ENCODE measurements at regions not wholly inside any gene's neighbourhood (a gene's known extent, or its start where the extent isn't known, plus 50 kb on each side); places are given as distances from the start of the nearest gene placed in this dataset.

DNA sequence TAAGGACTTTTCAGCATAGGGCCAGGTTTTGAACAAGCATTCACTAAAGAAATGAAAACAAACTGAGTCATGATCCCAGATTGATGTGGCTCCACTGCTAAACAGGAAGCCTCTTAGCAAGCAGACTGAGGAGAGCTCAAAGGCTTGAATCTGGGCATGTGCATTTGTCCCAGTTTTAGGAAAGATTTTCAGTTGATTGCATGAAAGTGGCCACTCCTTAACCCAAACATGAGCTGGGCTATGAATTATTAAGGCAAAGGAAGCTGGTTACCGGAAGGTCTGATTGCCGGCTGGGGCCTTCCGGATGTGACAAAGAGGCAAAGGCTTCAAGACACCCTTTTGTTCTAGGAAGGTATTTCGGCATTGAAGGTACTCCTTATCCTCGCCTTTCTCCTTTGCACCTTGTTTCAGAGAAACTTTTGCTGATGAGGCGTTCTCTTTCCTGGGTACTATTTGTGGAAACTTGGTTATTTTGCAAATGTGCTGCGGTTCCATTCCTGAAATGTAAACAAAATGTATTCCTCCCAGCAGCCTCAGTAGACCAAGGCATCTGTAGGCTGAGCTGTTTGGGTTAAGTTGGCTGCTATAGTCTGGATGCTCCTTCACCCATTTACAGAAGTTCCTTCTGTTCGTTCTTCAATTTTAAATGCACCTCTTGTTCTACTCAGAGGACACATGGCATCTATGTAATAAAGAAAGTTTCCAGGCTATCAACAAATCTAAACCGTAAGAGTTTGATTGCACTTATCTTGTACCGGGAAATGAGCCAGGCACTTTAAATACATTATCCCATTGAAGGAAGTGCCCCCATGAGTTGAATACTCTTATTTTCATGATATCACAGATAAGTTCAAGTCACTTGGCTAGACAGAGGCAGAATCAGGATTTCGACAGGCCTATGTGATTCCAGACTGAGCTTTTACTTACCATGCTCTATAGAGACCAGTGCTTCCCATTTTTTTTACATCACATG lies 115.6 kb upstream of the METAP2 start:
- no peaks in the 10 kb centered on the region for H3K27me3 ChIP-seq (ENCODE audit: insufficient read depth)
- peaks cover 3% of the 10 kb centered on the region for H3F3A ChIP-seq (replicated peaks; ENCODE audit: insufficient read depth)
- H3K79me2 ChIP-seq (ENCODE audit: insufficient read depth): no peaks in the 10 kb centered on the region
- H4K20me1 ChIP-seq (ENCODE audit: insufficient read depth): no peaks in the 10 kb centered on the region
- H3K27ac ChIP-seq (ENCODE audit: low read depth in 2 of 2, low read length in 1 of 2): no peak overlapping the region
- TF ChIP-seq, protein P1, sequence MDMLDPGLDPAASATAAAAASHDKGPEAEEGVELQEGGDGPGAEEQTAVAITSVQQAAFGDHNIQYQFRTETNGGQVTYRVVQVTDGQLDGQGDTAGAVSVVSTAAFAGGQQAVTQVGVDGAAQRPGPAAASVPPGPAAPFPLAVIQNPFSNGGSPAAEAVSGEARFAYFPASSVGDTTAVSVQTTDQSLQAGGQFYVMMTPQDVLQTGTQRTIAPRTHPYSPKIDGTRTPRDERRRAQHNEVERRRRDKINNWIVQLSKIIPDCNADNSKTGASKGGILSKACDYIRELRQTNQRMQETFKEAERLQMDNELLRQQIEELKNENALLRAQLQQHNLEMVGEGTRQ (IDR thresholded peaks at IDR 0.05; ENCODE audit: borderline replicate concordance, low read depth, low read length): no peak
- no peak overlapping the region for H3K4me3 ChIP-seq (ENCODE audit: low read depth in 2 of 2, low read length in 1 of 2)
- peak overlapping the region; percentile 13; the same call in 1 of the 2 replicates for H2AFZ ChIP-seq (ENCODE audit: low read depth)
- POLR2A ChIA-PET: interaction anchor here (0.6 kb wide), 1 partner anchor 287 kb away, joined by 4 read pairs; no protein-coding TSS in a partner anchor
- no peaks in the 10 kb centered on the region for H3K9me2 ChIP-seq
- 86% methylated on average over 11 of the region's 11 CpGs for WGBS (ENCODE audit: low lambda C conversion rate)
- no peak overlapping the region for H3K9ac ChIP-seq
- CTCF ChIA-PET: interaction anchor here (0.8 kb wide), 1 partner anchor 176 kb away, joined by 3 read pairs; no protein-coding TSS in a partner anchor
- no peaks in the 10 kb centered on the region for H3K4me1 ChIP-seq (ENCODE audit: control insufficient read depth in 1 of 2, insufficient read depth in 2 of 2, low read depth in 1 of 2, low read length in 1 of 2)
- no peaks in the 10 kb centered on the region for H3K9me3 ChIP-seq
- DNase-seq: no peak
- no peak overlapping the region for H3K4me2 ChIP-seq
- no peaks in the 10 kb centered on the region for H3K36me3 ChIP-seq (replicated peaks in 1 of 2; ENCODE audit: control insufficient read depth in 1 of 2, insufficient read depth in 2 of 2, low read length in 1 of 2)

DNA sequence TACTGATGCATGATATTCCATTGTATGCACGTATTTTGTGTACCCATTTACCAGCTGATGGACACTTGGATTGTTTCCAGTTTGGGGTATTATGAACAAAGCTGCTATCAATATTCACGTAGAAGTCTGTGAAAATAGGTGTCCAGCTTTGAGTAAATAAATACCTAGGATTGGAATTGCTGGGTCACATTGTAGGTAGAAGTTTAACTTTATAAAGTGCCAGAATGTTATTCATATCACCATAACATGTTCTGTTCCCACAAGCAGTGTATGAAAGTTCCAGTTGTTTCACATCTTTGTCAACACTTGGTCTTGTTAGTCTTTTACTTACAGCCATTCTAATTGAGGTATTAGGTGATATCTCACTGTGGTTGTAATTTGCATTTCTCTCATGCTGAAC lies 108.0 kb upstream of the METAP2 start:
- POLR2A ChIA-PET: no interaction called here
- H4K20me1 ChIP-seq (ENCODE audit: insufficient read depth): no peaks in the 10 kb centered on the region
- no peak for DNase-seq
- no peaks in the 10 kb centered on the region for H3K4me1 ChIP-seq (ENCODE audit: control insufficient read depth in 1 of 2, insufficient read depth in 2 of 2, low read depth in 1 of 2, low read length in 1 of 2)
- no peaks in the 10 kb centered on the region for H3K79me2 ChIP-seq (ENCODE audit: insufficient read depth)
- no peaks in the 10 kb centered on the region for H3K9me3 ChIP-seq
- CTCF ChIA-PET: no interaction called here
- peaks cover 3% of the 10 kb centered on the region for H3F3A ChIP-seq (replicated peaks; ENCODE audit: insufficient read depth)
- H3K27me3 ChIP-seq (ENCODE audit: insufficient read depth): no peaks in the 10 kb centered on the region
- no peak for TF ChIP-seq TCF12 (IDR thresholded peaks at IDR 0.05)
- no peak for TF ChIP-seq ELF1 (IDR thresholded peaks at IDR 0.05)
- TF ChIP-seq EZH2phosphoT487 (IDR thresholded peaks at IDR 0.05; ENCODE audit: borderline replicate concordance, low read depth): no peak
- TF ChIP-seq FOXJ3 (CRISPR knock-in tag; IDR thresholded peaks at IDR 0.05): no peak
- no peak for TF ChIP-seq TAF1 (IDR thresholded peaks at IDR 0.05; ENCODE audit: borderline replicate concordance, low read depth, low read length)
- TF ChIP-seq GABPA (IDR thresholded peaks at IDR 0.05; ENCODE audit: low read depth): no peak
- no peak for TF ChIP-seq TEAD4 (IDR thresholded peaks at IDR 0.05; ENCODE audit: borderline replicate concordance, insufficient read depth)
- TF ChIP-seq, protein P2, sequence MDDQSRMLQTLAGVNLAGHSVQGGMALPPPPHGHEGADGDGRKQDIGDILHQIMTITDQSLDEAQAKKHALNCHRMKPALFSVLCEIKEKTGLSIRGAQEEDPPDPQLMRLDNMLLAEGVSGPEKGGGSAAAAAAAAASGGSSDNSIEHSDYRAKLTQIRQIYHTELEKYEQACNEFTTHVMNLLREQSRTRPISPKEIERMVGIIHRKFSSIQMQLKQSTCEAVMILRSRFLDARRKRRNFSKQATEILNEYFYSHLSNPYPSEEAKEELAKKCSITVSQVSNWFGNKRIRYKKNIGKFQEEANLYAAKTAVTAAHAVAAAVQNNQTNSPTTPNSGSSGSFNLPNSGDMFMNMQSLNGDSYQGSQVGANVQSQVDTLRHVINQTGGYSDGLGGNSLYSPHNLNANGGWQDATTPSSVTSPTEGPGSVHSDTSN (IDR thresholded peaks at IDR 0.05): no peak
- no peak for TF ChIP-seq JUND (IDR thresholded peaks at IDR 0.05)
- TF ChIP-seq, protein P3, sequence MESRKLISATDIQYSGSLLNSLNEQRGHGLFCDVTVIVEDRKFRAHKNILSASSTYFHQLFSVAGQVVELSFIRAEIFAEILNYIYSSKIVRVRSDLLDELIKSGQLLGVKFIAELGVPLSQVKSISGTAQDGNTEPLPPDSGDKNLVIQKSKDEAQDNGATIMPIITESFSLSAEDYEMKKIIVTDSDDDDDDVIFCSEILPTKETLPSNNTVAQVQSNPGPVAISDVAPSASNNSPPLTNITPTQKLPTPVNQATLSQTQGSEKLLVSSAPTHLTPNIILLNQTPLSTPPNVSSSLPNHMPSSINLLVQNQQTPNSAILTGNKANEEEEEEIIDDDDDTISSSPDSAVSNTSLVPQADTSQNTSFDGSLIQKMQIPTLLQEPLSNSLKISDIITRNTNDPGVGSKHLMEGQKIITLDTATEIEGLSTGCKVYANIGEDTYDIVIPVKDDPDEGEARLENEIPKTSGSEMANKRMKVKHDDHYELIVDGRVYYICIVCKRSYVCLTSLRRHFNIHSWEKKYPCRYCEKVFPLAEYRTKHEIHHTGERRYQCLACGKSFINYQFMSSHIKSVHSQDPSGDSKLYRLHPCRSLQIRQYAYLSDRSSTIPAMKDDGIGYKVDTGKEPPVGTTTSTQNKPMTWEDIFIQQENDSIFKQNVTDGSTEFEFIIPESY (IDR thresholded peaks at IDR 0.05; ENCODE audit: borderline replicate concordance, low read depth): no peak
- TF ChIP-seq, protein P4, sequence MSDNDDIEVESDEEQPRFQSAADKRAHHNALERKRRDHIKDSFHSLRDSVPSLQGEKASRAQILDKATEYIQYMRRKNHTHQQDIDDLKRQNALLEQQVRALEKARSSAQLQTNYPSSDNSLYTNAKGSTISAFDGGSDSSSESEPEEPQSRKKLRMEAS (IDR thresholded peaks at IDR 0.05; ENCODE audit: low read depth): no peak
- no peak for TF ChIP-seq MEF2A (IDR thresholded peaks at IDR 0.05; ENCODE audit: borderline replicate concordance, low read depth)
- TF ChIP-seq, protein P5, sequence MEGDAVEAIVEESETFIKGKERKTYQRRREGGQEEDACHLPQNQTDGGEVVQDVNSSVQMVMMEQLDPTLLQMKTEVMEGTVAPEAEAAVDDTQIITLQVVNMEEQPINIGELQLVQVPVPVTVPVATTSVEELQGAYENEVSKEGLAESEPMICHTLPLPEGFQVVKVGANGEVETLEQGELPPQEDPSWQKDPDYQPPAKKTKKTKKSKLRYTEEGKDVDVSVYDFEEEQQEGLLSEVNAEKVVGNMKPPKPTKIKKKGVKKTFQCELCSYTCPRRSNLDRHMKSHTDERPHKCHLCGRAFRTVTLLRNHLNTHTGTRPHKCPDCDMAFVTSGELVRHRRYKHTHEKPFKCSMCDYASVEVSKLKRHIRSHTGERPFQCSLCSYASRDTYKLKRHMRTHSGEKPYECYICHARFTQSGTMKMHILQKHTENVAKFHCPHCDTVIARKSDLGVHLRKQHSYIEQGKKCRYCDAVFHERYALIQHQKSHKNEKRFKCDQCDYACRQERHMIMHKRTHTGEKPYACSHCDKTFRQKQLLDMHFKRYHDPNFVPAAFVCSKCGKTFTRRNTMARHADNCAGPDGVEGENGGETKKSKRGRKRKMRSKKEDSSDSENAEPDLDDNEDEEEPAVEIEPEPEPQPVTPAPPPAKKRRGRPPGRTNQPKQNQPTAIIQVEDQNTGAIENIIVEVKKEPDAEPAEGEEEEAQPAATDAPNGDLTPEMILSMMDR (IDR thresholded peaks at IDR 0.05): no peak
- no peak for TF ChIP-seq FOXM1 (IDR thresholded peaks at IDR 0.05; ENCODE audit: low read depth)
- TF ChIP-seq, protein P6, sequence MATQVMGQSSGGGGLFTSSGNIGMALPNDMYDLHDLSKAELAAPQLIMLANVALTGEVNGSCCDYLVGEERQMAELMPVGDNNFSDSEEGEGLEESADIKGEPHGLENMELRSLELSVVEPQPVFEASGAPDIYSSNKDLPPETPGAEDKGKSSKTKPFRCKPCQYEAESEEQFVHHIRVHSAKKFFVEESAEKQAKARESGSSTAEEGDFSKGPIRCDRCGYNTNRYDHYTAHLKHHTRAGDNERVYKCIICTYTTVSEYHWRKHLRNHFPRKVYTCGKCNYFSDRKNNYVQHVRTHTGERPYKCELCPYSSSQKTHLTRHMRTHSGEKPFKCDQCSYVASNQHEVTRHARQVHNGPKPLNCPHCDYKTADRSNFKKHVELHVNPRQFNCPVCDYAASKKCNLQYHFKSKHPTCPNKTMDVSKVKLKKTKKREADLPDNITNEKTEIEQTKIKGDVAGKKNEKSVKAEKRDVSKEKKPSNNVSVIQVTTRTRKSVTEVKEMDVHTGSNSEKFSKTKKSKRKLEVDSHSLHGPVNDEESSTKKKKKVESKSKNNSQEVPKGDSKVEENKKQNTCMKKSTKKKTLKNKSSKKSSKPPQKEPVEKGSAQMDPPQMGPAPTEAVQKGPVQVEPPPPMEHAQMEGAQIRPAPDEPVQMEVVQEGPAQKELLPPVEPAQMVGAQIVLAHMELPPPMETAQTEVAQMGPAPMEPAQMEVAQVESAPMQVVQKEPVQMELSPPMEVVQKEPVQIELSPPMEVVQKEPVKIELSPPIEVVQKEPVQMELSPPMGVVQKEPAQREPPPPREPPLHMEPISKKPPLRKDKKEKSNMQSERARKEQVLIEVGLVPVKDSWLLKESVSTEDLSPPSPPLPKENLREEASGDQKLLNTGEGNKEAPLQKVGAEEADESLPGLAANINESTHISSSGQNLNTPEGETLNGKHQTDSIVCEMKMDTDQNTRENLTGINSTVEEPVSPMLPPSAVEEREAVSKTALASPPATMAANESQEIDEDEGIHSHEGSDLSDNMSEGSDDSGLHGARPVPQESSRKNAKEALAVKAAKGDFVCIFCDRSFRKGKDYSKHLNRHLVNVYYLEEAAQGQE (IDR thresholded peaks at IDR 0.05; ENCODE audit: low read depth, low read length): no peak
- 39% methylated on average over 2 of the region's 2 CpGs for WGBS (ENCODE audit: low lambda C conversion rate)
- H3K4me3 ChIP-seq (ENCODE audit: low read depth in 2 of 2, low read length in 1 of 2): no peak overlapping the region
- H3K4me2 ChIP-seq: no peak overlapping the region
- H2AFZ ChIP-seq (ENCODE audit: low read depth): no peak overlapping the region
- H3K36me3 ChIP-seq (replicated peaks in 1 of 2; ENCODE audit: control insufficient read depth in 1 of 2, insufficient read depth in 2 of 2, low read length in 1 of 2): no peaks in the 10 kb centered on the region
- H3K9me2 ChIP-seq: no peaks in the 10 kb centered on the region
- H3K9ac ChIP-seq: no peak overlapping the region
- H3K27ac ChIP-seq (ENCODE audit: low read depth in 2 of 2, low read length in 1 of 2): no peak overlapping the region

Data from SK-N-SH (cell line).